ENCODE measurements at regions not wholly inside any gene's neighbourhood (a gene's known extent, or its start where the extent isn't known, plus 50 kb on each side); places are given as distances from the start of the nearest gene placed in this dataset.

DNA sequence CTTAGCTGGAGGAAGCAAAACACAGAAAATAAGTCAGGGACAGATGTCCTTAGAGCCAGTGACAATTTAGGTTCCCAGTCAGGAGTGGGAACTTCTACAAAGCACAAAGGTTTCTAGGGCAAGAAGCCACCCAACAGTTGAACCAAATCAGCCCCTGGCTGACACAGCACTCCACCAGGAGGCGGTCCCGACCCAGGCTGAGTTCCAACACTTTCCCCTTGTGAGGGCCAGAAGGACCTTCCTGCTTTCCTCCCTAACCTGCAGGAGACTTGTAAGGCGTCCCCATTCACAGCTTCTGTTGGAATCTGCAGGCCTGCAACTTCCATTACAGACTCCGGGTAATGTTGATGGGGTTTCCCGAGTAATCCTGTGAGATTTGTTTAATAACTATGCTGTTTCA is 416.4 kb upstream of the IRX1 start:
- peaks cover 0 to 2% (median 0%) of the 10 kb centered on the region in 3 donors for H3K27me3 ChIP-seq (ENCODE audit: control insufficient read depth in 3 of 3, insufficient read depth in 3 of 3, low read length in 3 of 3)
- no peak overlapping the region for H3K27ac ChIP-seq (ENCODE audit: low read depth in 1 of 3, low read length in 2 of 3)
- no peaks in the 10 kb centered on the region for H3K4me1 ChIP-seq (ENCODE audit: control insufficient read depth in 3 of 3, insufficient read depth in 2 of 3, low read depth in 1 of 3, low read length in 2 of 3)
- no peak overlapping the region for H3K4me3 ChIP-seq (ENCODE audit: low read depth in 1 of 3, low read length in 3 of 3)
- no peaks in the 10 kb centered on the region for H3K36me3 ChIP-seq (ENCODE audit: control insufficient read depth in 3 of 3, insufficient read depth in 2 of 3, low read depth in 1 of 3, low read length in 3 of 3)
- 58 to 72% (median 72%) methylated on average over 5 of the region's 5 CpGs for WGBS, 3 donors
- DNase-seq (no peak), FAIRE-seq (no peak)
- no peaks in the 10 kb centered on the region for H3K9me3 ChIP-seq (ENCODE audit: control insufficient read depth in 2 of 2, insufficient read depth in 1 of 2, low read depth in 1 of 2, low read length in 1 of 2)

DNA sequence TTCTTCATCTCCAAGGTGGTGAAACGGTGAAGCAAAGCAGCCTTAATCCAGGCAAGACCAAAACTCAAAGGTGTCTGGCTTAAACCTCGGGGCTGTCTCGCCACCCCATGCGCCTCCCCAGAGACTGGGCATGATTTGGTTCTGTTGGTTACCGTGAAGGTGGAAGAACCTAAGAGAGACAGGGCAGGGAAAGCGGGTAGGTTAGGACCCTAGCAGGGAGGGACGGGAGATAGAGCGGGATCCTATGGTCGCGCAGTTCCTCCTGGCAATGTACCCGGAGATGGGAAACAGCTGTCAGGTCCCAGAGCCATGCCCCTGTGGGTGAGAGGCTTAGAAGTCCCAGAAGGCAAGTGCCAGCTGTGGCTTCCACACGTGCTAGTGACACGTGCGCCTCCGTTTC is 418.3 kb upstream of the IRX1 start:
- no peak for DNase-seq
- Histone ChIP-seq H3K27ac (ENCODE audit: low read depth in 1 of 3, low read length in 2 of 3) (no peak overlapping the region), H3K4me1 (ENCODE audit: control insufficient read depth in 3 of 3, insufficient read depth in 2 of 3, low read depth in 1 of 3, low read length in 2 of 3) (no peaks in the 10 kb centered on the region), H3K4me3 (ENCODE audit: low read depth in 1 of 3, low read length in 3 of 3) (no peak overlapping the region), H3K27me3 (ENCODE audit: control insufficient read depth in 3 of 3, insufficient read depth in 3 of 3, low read length in 3 of 3) (peaks cover 0 to 2% (median 0%) of the 10 kb centered on the region in 3 donors), H3K9me3 (ENCODE audit: control insufficient read depth in 2 of 2, insufficient read depth in 1 of 2, low read depth in 1 of 2, low read length in 1 of 2) (no peaks in the 10 kb centered on the region), H3K36me3 (ENCODE audit: control insufficient read depth in 3 of 3, insufficient read depth in 2 of 3, low read depth in 1 of 3, low read length in 3 of 3) (no peaks in the 10 kb centered on the region)
- WGBS, 3 donors = 86 to 90% (median 89%) methylated on average over 15 of the region's 15 CpGs
- no peak for FAIRE-seq

DNA sequence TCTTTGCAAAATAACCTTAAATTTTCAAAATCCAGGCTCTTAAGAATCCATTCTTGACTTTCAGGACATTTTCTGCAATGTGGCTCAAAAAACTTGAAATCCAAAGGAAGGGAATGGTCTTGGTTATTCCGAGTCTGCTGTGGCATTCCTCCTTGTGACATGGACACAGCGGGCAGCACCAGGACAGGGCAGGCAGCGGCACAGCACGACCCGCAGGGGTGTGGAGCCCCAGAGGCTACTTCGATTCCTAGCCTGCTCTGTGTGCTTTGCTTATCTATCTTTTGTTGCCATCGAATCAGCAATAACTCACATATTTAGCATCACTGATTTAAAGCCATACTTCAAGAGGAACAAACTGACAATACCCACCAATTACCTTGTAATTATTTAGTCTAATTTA is 420.2 kb upstream of the IRX1 start:
- no peaks in the 10 kb centered on the region for H3K4me1 ChIP-seq (ENCODE audit: control insufficient read depth in 3 of 3, insufficient read depth in 2 of 3, low read depth in 1 of 3, low read length in 2 of 3)
- no peak overlapping the region for H3K4me3 ChIP-seq (ENCODE audit: low read depth in 1 of 3, low read length in 3 of 3)
- peaks cover 0 to 2% (median 0%) of the 10 kb centered on the region in 3 donors for H3K27me3 ChIP-seq (ENCODE audit: control insufficient read depth in 3 of 3, insufficient read depth in 3 of 3, low read length in 3 of 3)
- WGBS, 3 donors = 36 to 68% (median 48%) methylated on average over 7 of the region's 7 CpGs
- H3K36me3 ChIP-seq (ENCODE audit: control insufficient read depth in 3 of 3, insufficient read depth in 2 of 3, low read depth in 1 of 3, low read length in 3 of 3) = no peaks in the 10 kb centered on the region
- H3K27ac ChIP-seq (ENCODE audit: low read depth in 1 of 3, low read length in 2 of 3) = no peak overlapping the region
- no peak for FAIRE-seq
- no peaks in the 10 kb centered on the region for H3K9me3 ChIP-seq (ENCODE audit: control insufficient read depth in 2 of 2, insufficient read depth in 1 of 2, low read depth in 1 of 2, low read length in 1 of 2)
- DNase-seq = no peak

DNA sequence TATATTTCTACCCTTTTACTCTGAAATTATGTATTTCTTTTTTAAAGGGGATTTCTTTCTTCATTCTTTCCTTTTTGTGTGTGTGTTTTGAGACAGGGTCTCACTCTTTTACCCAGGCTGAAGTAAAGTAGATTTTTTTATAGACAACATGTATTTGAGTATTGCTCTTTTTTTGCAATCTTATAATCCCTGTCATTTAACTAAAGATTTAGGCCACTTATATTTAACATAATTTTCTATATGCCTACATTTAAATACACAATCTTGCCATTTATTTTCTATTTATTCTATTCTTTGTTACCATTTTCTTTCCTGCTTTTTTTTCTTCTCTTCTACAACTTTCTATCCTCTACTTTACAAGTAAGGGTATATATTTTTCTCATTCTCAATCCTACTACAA is 416.0 kb upstream of the IRX2 start:
- Histone ChIP-seq H3K36me3 (ENCODE audit: control insufficient read depth in 3 of 3, insufficient read depth in 2 of 3, low read depth in 1 of 3, low read length in 3 of 3) (no peaks in the 10 kb centered on the region), H3K4me1 (ENCODE audit: control insufficient read depth in 3 of 3, insufficient read depth in 2 of 3, low read depth in 1 of 3, low read length in 2 of 3) (no peaks in the 10 kb centered on the region), H3K27me3 (ENCODE audit: control insufficient read depth in 3 of 3, insufficient read depth in 3 of 3, low read length in 3 of 3) (no peaks in the 10 kb centered on the region), H3K4me3 (ENCODE audit: low read depth in 1 of 3, low read length in 3 of 3) (no peak overlapping the region), H3K9me3 (ENCODE audit: control insufficient read depth in 2 of 2, insufficient read depth in 1 of 2, low read depth in 1 of 2, low read length in 1 of 2) (peaks cover 0 to 4% of the 10 kb centered on the region in 2 donors), H3K27ac (ENCODE audit: low read depth in 1 of 3, low read length in 2 of 3) (no peak overlapping the region)
- DNase-seq (no peak), FAIRE-seq (no peak)

DNA sequence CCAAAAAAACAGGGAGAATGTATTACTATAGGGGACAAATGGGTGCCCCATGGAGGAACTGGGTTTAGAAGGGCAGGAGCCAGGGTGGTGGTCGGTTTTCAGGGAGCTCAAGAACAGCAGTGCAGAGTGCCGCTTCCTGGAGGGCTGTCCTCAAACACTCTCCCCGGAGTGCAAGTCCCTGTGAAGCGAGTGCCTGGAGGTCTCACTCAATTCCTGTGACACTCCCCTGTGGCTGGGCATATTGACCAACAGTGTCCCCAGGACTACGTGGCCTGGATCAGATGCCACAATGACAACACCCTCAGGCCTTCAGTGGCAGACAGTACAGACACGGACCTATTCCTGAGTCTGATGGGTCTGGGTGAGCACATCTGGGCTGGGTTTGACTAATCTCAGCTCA is 412.1 kb upstream of the IRX2 start:
- Histone ChIP-seq H3K36me3 (ENCODE audit: control insufficient read depth in 3 of 3, insufficient read depth in 2 of 3, low read depth in 1 of 3, low read length in 3 of 3) (no peaks in the 10 kb centered on the region), H3K4me3 (ENCODE audit: low read depth in 1 of 3, low read length in 3 of 3) (no peak overlapping the region), H3K27ac (ENCODE audit: low read depth in 1 of 3, low read length in 2 of 3) (no peak overlapping the region), H3K4me1 (ENCODE audit: control insufficient read depth in 3 of 3, insufficient read depth in 2 of 3, low read depth in 1 of 3, low read length in 2 of 3) (no peaks in the 10 kb centered on the region), H3K27me3 (ENCODE audit: control insufficient read depth in 3 of 3, insufficient read depth in 3 of 3, low read length in 3 of 3) (no peaks in the 10 kb centered on the region), H3K9me3 (ENCODE audit: control insufficient read depth in 2 of 2, insufficient read depth in 1 of 2, low read depth in 1 of 2, low read length in 1 of 2) (peaks cover 0 to 4% of the 10 kb centered on the region in 2 donors)
- DNase-seq (no peak), FAIRE-seq (no peak)
- 71 to 81% (median 77%) methylated on average over 6 of the region's 6 CpGs for WGBS, 3 donors

DNA sequence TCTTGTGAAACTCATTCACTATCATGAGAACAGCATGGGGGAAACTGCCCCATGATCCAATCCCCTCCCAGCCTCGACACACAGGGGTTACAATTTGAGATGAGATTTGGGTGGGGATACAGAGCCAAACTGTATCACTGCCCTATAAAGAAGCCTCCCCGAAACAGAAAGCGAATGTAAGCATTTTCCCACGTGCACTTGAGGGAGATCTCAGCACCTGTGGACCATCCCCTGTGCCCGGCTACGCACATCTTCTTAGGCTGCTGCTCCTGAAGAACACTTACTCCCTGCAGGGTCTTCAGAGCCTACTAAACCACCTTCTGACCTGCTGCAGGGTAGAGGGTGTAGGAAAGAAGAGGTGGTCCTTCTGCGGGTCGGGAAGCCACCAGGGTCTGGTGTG is 410.2 kb upstream of the IRX2 start:
- H3K4me1 ChIP-seq (ENCODE audit: control insufficient read depth in 3 of 3, insufficient read depth in 2 of 3, low read depth in 1 of 3, low read length in 2 of 3) = no peaks in the 10 kb centered on the region
- no peaks in the 10 kb centered on the region for H3K9me3 ChIP-seq (ENCODE audit: control insufficient read depth in 2 of 2, insufficient read depth in 1 of 2, low read depth in 1 of 2, low read length in 1 of 2)
- no peaks in the 10 kb centered on the region for H3K27me3 ChIP-seq (ENCODE audit: control insufficient read depth in 3 of 3, insufficient read depth in 3 of 3, low read length in 3 of 3)
- no peak overlapping the region for H3K4me3 ChIP-seq (ENCODE audit: low read depth in 1 of 3, low read length in 3 of 3)
- no peaks in the 10 kb centered on the region for H3K36me3 ChIP-seq (ENCODE audit: control insufficient read depth in 3 of 3, insufficient read depth in 2 of 3, low read depth in 1 of 3, low read length in 3 of 3)
- no peak overlapping the region for H3K27ac ChIP-seq (ENCODE audit: low read depth in 1 of 3, low read length in 2 of 3)
- DNase-seq (no peak), FAIRE-seq (no peak)
- 49 to 61% (median 58%) methylated on average over 8 of the region's 8 CpGs for WGBS, 3 donors

DNA sequence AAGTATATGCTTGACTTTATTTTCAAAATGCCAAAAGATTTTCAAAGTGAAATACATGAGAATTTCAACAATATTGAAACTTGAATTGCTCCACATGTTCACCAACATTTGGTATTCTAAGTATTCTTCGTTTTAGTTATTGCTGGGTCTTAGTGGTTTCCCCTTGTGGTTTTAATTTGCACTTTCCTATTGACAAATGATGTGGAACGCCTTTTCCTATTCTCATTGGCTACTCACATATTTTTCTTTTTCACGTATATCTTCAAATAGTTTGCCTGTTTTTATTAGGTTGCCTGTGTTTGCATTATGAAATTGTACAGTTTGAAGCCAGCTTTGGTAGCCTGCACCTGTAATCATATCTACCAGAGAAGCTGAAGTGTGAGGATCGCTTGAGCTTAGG is 405.7 kb upstream of the IRX2 start:
- no peaks in the 10 kb centered on the region for H3K36me3 ChIP-seq (ENCODE audit: control insufficient read depth in 3 of 3, insufficient read depth in 2 of 3, low read depth in 1 of 3, low read length in 3 of 3)

DNA sequence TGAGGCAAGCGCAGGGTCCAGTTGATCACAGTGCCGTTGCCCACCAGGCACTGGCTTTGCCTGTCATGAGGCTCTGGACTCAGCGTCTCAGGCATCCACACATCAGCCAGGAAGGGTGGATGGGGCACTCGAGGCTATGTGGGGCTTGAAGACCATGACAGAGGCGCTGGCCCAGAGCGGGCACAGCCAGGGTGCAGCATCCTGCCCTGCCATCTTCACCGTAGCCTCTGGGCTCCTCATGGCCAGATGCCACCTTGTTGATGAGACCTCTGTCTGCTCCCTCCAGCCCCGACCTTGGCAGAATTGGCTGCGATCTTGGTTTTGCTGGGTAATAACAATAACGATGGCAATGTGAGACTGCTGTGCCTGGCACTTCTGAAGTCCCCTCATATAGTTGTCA is 404.2 kb upstream of the IRX2 start:
- Histone ChIP-seq H3K4me3 (ENCODE audit: low read depth in 1 of 3, low read length in 3 of 3) (no peak overlapping the region), H3K27me3 (ENCODE audit: control insufficient read depth in 3 of 3, insufficient read depth in 3 of 3, low read length in 3 of 3) (peaks cover 0 to 2% (median 0%) of the 10 kb centered on the region in 3 donors), H3K27ac (ENCODE audit: low read depth in 1 of 3, low read length in 2 of 3) (no peak overlapping the region), H3K9me3 (ENCODE audit: control insufficient read depth in 2 of 2, insufficient read depth in 1 of 2, low read depth in 1 of 2, low read length in 1 of 2) (peaks cover 0 to 4% of the 10 kb centered on the region in 2 donors), H3K36me3 (ENCODE audit: control insufficient read depth in 3 of 3, insufficient read depth in 2 of 3, low read depth in 1 of 3, low read length in 3 of 3) (no peaks in the 10 kb centered on the region), H3K4me1 (ENCODE audit: control insufficient read depth in 3 of 3, insufficient read depth in 2 of 3, low read depth in 1 of 3, low read length in 2 of 3) (no peaks in the 10 kb centered on the region)
- no peak for FAIRE-seq
- DNase-seq = no peak
- 84 to 94% (median 87%) methylated on average over 10 of the region's 10 CpGs for WGBS, 3 donors

More for the DNA sequence above, 405.7 kb upstream of the IRX2 start:
- Histone ChIP-seq H3K27ac (ENCODE audit: low read depth in 1 of 3, low read length in 2 of 3) (no peak overlapping the region), H3K4me3 (ENCODE audit: low read depth in 1 of 3, low read length in 3 of 3) (no peak overlapping the region), H3K4me1 (ENCODE audit: control insufficient read depth in 3 of 3, insufficient read depth in 2 of 3, low read depth in 1 of 3, low read length in 2 of 3) (no peaks in the 10 kb centered on the region), H3K9me3 (ENCODE audit: control insufficient read depth in 2 of 2, insufficient read depth in 1 of 2, low read depth in 1 of 2, low read length in 1 of 2) (no peaks in the 10 kb centered on the region), H3K27me3 (ENCODE audit: control insufficient read depth in 3 of 3, insufficient read depth in 3 of 3, low read length in 3 of 3) (peaks cover 0 to 2% (median 0%) of the 10 kb centered on the region in 3 donors)
- DNase-seq (no peak), FAIRE-seq (no peak)
- WGBS, 3 donors = 51 to 55% (median 55%) methylated on average over 4 of the region's 4 CpGs

DNA sequence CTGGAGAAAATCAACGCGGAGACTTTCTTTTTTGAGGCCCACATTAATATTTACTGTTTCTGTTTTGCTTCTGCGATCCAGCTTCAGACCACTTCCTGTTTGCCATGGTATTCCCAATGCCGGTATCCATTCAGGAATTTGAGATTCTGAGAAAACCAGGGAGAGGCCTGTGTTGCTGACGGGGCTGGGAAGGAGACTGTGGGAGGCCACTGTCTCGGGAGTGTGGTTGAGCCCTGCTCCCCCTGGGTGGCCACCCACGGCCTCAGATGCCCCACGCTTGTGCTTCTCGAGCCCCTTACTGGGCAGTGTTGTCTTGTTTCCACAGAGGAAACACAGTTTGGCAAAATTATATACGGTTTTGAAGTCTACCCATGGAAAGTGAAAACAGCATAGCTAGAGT is 403.6 kb upstream of the IRX2 start:
- Histone ChIP-seq H3K4me3 (ENCODE audit: low read depth in 1 of 3, low read length in 3 of 3) (no peak overlapping the region), H3K27me3 (ENCODE audit: control insufficient read depth in 3 of 3, insufficient read depth in 3 of 3, low read length in 3 of 3) (peaks cover 0 to 2% (median 0%) of the 10 kb centered on the region in 3 donors), H3K4me1 (ENCODE audit: control insufficient read depth in 3 of 3, insufficient read depth in 2 of 3, low read depth in 1 of 3, low read length in 2 of 3) (no peaks in the 10 kb centered on the region), H3K9me3 (ENCODE audit: control insufficient read depth in 2 of 2, insufficient read depth in 1 of 2, low read depth in 1 of 2, low read length in 1 of 2) (peaks cover 0 to 4% of the 10 kb centered on the region in 2 donors), H3K36me3 (ENCODE audit: control insufficient read depth in 3 of 3, insufficient read depth in 2 of 3, low read depth in 1 of 3, low read length in 3 of 3) (no peaks in the 10 kb centered on the region), H3K27ac (ENCODE audit: low read depth in 1 of 3, low read length in 2 of 3) (no peak overlapping the region)
- WGBS, 3 donors = 45 to 70% (median 60%) methylated on average over 10 of the region's 10 CpGs
- FAIRE-seq (no peak), DNase-seq (no peak)

All from small intestine (tissue), 7 donors.